Kidney (tissue), 13 donors: ENCODE measurements at regions not wholly inside any gene's neighbourhood (a gene's known extent, or its start where the extent isn't known, plus 50 kb on each side); places are given as distances from the start of the nearest gene placed in this dataset.
"Not testable (repeated sequence)": the region's sequence is repeated elsewhere in the genome, so short reads cannot be mapped to it uniquely, and the experiment has no call there.

Source experiments
- DNase-seq, 5 donors: peaks; one replicate each; pipeline ENCODE4 v3.0.0-alpha.2; 2013 to 2020
- FAIRE-seq: peaks from 2 replicates; lab custom pipeline; 2012; peaks lifted over from hg19 to GRCh38; lab: Jason Lieb, UNC
- H3K27ac ChIP-seq, 2 donors: one replicate each; pipeline ENCODE4 v1.7.0; 2013; ENCODE audit warnings: low read depth in 2 of 2, low read length in 2 of 2, inconsistent platforms in 1 of 2
- H3K27me3 ChIP-seq: one replicate; pipeline ENCODE4 v1.7.1; 2013; ENCODE audit warnings: low read length, inconsistent platforms; ENCODE audit not compliant: control insufficient read depth, insufficient read depth
- H3K36me3 ChIP-seq, 3 donors: one replicate each; pipeline versions ENCODE4 v1.7.0 to v1.7.1; 2013; ENCODE audit warnings: low read length in 3 of 3, control low read depth in 1 of 3, inconsistent platforms in 1 of 3; ENCODE audit not compliant: insufficient read depth in 3 of 3, control insufficient read depth in 2 of 3
- H3K4me1 ChIP-seq, 3 donors: one replicate each; pipeline versions ENCODE4 v1.7.0 to v1.7.1; 2013; ENCODE audit warnings: low read length in 3 of 3, inconsistent platforms in 1 of 3, low read depth in 1 of 3; ENCODE audit not compliant: control insufficient read depth in 2 of 3, insufficient read depth in 2 of 3
- H3K4me3 ChIP-seq, 3 donors: one replicate each; pipeline versions ENCODE4 v1.7.0 to v1.8.1; 2013; ENCODE audit warnings: low read length in 3 of 3, control low read depth in 1 of 3, inconsistent platforms in 1 of 3
- H3K9ac ChIP-seq, 3 donors: one replicate each; pipeline versions ENCODE4 v1.7.0 to v1.7.1; 2013; ENCODE audit warnings: low read length in 3 of 3, control low read depth in 1 of 3, inconsistent platforms in 1 of 3
- H3K9me3 ChIP-seq, 3 donors: one replicate each; pipeline versions ENCODE4 v1.7.0 to v1.7.1; 2013; ENCODE audit warnings: low read length in 3 of 3, control low read depth in 1 of 3, inconsistent platforms in 1 of 3; ENCODE audit not compliant: control insufficient read depth in 2 of 3, insufficient read depth in 1 of 3
- intact Hi-C: fragments of 100-400 bp; cut with DNase I; formaldehyde crosslinking; loops from one replicate; pipeline ENCODE4 v1.11.1; 2022
- TF ChIP-seq, protein P1 (sequence below): IDR thresholded peaks from 3 replicates; pipeline ENCODE4 v1.5.1; 2012; ENCODE audit warnings: mild to moderate bottlenecking, moderate library complexity, borderline replicate concordance; ENCODE audit not compliant: insufficient read depth; ENCODE audit errors: extremely low read depth
- donor health status: control.
- donor health status: control.
- donor health status: control.
- donor health status: control.
- donor health status: control.
- donor health status: DM: yes; HTN: yes; CAD: no.
- donor health status: Normal renal cell carcinoma (clear cell type).

DNA sequence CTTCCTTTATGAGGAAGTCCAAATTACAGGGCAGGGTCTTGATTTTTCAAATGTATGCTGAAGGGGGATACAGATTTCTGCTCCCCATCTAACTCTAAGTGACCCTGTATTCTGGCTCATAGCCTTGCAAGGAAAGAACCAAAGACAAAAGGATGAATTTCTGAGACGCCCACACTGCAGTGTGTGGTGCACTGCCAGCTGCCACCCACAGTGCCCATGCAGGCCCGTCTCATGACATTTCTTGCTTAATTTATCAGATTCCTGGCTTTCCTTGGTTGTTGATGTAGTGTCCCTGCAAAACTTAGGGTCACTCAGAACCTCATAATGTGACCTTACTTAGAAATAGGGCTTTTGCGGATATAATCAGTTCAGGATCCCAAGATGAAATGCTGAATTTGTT is 68.0 kb downstream of the CBLN4 start:
- Histone ChIP-seq H3K4me1 (no peaks in the 10 kb centered on the region), H3K27me3 (no peaks in the 10 kb centered on the region), H3K36me3 (no peaks in the 10 kb centered on the region), H3K9ac (no peak overlapping the region), H3K27ac (no peak overlapping the region), H3K4me3 (no peak overlapping the region), H3K9me3 (no peaks in the 10 kb centered on the region)
- TF ChIP-seq, protein P1, sequence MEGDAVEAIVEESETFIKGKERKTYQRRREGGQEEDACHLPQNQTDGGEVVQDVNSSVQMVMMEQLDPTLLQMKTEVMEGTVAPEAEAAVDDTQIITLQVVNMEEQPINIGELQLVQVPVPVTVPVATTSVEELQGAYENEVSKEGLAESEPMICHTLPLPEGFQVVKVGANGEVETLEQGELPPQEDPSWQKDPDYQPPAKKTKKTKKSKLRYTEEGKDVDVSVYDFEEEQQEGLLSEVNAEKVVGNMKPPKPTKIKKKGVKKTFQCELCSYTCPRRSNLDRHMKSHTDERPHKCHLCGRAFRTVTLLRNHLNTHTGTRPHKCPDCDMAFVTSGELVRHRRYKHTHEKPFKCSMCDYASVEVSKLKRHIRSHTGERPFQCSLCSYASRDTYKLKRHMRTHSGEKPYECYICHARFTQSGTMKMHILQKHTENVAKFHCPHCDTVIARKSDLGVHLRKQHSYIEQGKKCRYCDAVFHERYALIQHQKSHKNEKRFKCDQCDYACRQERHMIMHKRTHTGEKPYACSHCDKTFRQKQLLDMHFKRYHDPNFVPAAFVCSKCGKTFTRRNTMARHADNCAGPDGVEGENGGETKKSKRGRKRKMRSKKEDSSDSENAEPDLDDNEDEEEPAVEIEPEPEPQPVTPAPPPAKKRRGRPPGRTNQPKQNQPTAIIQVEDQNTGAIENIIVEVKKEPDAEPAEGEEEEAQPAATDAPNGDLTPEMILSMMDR, result no peak
- FAIRE-seq (no peak), DNase-seq (no peak)
- intact Hi-C loops, result no loop called here

DNA sequence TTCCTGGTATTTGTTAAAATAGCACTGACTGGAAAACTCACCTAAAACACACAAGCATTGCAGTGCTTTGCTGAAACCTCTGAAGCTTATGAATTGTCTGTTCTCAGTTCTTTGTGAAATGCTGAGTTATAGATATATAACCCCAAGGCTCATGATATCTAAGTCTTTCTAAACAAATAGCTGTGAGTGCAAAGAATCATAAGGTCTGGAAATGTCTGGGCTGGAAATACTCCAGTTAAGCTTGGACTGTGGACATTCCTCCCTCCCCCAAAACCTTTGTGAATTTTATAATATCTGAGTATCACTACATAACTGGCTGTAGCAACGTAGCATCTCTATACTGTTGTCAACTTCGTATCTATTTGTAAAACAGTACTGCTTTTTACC is 69.1 kb downstream of the CBLN4 start:
- TF ChIP-seq, protein P1, result no peak
- DNase-seq (no peak), FAIRE-seq (no peak)
- Histone ChIP-seq H3K4me3 (no peak overlapping the region), H3K36me3 (no peaks in the 10 kb centered on the region), H3K9ac (no peak overlapping the region), H3K27ac (no peak overlapping the region), H3K27me3 (no peaks in the 10 kb centered on the region), H3K9me3 (no peaks in the 10 kb centered on the region), H3K4me1 (no peaks in the 10 kb centered on the region)
- intact Hi-C loops, result no loop called here

DNA sequence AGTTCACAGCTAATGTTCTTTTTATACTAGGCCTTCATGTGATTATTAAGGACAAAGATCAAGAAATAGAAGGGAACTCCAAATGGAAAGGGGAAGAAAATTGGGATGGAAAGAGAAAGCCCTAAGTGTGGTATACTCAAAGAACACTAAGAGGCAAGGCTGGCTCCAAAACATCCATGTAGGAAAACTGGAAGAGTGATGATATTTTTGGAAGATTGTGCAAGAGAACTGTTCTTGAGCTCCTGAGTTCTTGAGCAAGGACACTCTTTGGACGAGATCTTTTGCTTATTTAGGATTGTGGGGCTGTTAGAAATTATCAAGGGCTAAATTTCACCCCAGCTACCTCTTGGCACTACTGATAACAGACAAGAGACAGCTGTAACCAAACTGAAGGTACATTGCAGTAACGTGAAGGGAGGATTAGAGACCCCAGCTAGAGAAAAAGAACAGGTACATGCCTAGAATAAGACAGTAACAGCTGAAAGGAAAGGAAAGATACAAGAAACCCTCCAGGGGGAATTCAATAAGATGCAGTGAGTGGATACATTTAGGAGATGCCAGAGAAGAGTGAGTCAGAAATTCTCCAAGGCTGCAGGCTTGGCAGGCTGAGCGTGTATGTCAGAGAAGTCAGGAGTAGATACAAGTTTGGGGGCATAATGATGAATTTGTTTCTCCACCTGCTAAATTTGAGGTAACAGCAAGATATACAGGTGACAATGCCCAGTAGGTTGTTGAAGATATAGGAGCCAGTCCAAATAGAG is 69.7 kb downstream of the CBLN4 start:
- TF ChIP-seq, protein P1, result no peak
- Histone ChIP-seq H3K4me1 (no peaks in the 10 kb centered on the region), H3K27ac (no peak overlapping the region), H3K4me3 (no peak overlapping the region), H3K9ac (no peak overlapping the region), H3K9me3 (no peaks in the 10 kb centered on the region), H3K36me3 (no peaks in the 10 kb centered on the region), H3K27me3 (no peaks in the 10 kb centered on the region)
- DNase-seq (no peak), FAIRE-seq (no peak)
- intact Hi-C loops, result no loop called here

DNA sequence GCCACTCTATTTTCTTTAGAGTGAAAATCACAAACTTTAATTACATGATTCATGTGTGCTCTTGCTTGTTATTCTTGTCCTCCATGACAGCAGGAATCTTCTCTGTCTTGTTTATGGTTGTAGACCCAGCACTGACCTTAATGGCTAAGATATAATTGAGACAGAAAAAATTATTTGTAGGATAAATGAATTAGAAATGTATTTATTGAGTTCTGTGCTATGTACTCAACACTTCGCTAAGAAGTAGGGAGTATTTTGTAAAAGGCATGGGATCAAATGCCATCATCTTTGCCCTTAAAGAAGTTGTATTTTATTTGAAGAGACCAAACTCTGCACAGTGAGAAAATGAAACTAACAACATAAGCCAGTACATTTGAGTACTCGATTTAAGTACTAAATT is 71.2 kb downstream of the CBLN4 start:
- no peak overlapping the region for H3K9ac ChIP-seq
- DNase-seq, result peak in 2 of 5 donors; percentile 66 to 68
- intact Hi-C loops, result no loop called here

DNA sequence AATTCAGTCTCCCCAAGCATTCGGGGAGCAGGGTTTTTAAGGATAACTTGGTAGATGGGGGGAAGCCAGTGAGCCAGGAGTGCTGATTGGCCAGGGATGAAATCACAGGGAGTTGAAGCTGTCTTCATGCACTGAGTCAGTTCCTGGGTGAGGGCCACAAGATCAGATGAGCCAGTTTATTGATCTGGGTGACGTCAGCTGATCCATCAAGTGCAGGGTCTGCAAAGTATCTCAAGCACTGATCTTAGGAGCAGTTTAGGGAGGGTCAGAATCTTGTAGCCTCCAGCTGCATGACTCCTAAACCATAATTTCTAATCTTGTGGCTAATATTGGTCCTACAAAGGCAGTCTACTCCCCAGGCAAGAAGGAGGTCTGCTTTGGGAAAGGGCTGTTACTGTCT is 74.4 kb downstream of the CBLN4 start:
- intact Hi-C loops, FAIRE-seq: not testable (repeated sequence)

More for the DNA sequence above, 71.2 kb downstream of the CBLN4 start:
- TF ChIP-seq, protein P1, result no peak
- no peak overlapping the region for H3K27ac ChIP-seq
- no peaks in the 10 kb centered on the region for H3K4me1 ChIP-seq
- no peak for FAIRE-seq
- no peaks in the 10 kb centered on the region for H3K27me3 ChIP-seq
- no peaks in the 10 kb centered on the region for H3K36me3 ChIP-seq
- H3K9me3 ChIP-seq, result no peaks in the 10 kb centered on the region
- no peak overlapping the region for H3K4me3 ChIP-seq

More for the DNA sequence above, 74.4 kb downstream of the CBLN4 start:
- H3K4me3 ChIP-seq, H3K9me3 ChIP-seq, H3K36me3 ChIP-seq, H3K27ac ChIP-seq, H3K9ac ChIP-seq, H3K27me3 ChIP-seq, H3K4me1 ChIP-seq, DNase-seq: not testable (repeated sequence)
